ENCODE measurements at regions not wholly inside any gene's neighbourhood (a gene's known extent, or its start where the extent isn't known, plus 50 kb on each side); places are given as distances from the start of the nearest gene placed in this dataset.

DNA sequence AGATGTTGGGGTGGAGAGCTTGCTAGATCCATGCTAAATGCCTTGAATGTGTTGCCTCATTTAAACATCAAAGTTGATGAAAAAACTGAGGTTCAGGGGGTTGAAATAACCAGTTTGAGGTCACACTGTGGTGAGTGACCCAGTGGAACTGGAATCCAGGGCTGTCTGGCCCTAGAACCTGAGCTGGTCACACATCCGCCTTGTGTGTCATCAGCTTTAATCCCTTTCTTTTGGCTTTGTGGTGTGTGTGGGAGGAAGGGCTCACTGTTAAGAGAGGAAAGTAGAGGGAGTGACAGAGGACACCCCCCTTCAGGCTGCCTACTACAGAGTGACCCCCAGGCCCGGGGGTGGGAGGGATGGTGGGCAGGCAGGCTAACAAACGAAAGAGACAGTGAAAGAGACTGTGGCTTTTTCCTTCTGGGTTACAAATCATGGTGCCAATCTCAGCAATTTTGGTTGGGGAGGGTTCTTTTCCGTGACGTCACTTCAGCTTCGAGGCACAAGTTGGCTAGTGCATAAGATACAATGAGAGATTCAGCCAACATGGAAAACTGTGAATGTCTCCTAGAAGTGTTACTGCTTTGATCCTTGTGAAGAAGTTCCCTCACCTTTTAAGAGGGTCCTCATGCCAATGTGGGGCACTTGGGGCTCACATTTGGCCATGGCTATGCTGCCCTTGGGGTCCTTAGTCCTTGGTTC is 164.9 kb downstream of the DLEU7 start:
- DNase-seq (ENCODE audit: extremely low read depth, low read depth) = peak; percentile 30
- H3K4me3 ChIP-seq (replicated peaks; ENCODE audit: low read depth, low read length) = no peak overlapping the region
- TF ChIP-seq, protein P1, sequence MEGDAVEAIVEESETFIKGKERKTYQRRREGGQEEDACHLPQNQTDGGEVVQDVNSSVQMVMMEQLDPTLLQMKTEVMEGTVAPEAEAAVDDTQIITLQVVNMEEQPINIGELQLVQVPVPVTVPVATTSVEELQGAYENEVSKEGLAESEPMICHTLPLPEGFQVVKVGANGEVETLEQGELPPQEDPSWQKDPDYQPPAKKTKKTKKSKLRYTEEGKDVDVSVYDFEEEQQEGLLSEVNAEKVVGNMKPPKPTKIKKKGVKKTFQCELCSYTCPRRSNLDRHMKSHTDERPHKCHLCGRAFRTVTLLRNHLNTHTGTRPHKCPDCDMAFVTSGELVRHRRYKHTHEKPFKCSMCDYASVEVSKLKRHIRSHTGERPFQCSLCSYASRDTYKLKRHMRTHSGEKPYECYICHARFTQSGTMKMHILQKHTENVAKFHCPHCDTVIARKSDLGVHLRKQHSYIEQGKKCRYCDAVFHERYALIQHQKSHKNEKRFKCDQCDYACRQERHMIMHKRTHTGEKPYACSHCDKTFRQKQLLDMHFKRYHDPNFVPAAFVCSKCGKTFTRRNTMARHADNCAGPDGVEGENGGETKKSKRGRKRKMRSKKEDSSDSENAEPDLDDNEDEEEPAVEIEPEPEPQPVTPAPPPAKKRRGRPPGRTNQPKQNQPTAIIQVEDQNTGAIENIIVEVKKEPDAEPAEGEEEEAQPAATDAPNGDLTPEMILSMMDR (IDR thresholded peaks at IDR 0.05; ENCODE audit: low read depth, low read length, missing control alignments) = no peak

DNA sequence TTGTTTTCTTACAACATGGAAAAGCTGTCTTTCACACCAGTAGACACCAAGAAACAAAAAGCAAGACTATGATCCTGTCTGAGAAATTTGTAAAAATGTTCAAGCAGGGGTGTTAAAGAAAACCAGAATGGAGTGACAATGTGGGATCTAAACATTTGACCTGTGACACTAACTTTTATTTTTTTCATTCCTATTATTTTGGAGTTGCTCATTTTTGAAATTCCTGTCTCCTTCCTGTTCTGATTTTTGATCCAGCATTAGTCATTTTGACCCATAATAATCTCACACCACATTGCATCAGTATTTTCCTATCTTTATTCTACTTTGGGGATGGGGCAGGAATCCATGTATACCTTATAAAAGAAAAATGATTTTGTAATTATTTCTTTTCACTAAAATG is 164.2 kb downstream of the DLEU7 start:
- DNase-seq (ENCODE audit: extremely low read depth, low read depth) = no peak
- TF ChIP-seq, protein P1 (IDR thresholded peaks at IDR 0.05; ENCODE audit: low read depth, low read length, missing control alignments) = no peak
- H3K4me3 ChIP-seq (replicated peaks; ENCODE audit: low read depth, low read length) = no peak overlapping the region

DNA sequence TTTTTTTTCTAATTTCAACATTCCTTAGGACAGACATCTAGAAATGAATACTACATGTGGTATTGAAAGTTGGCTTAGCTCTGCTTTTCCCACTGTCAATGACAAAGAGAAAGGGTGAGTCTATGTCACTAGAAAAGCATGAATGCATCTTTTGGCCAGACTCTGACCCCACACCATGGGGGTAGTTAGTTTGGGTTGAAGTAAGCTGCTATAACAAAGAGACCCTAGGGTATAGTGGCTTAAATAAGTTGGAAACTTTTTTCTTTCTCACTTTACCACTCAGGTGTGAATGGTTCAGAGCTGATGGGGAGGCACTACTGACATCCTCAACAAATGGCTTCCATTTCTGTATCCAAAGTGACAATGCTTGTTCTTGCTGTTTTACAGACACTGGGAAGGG is 161.5 kb downstream of the DLEU7 start:
- no peak for DNase-seq (ENCODE audit: extremely low read depth, low read depth)
- H3K4me3 ChIP-seq (replicated peaks; ENCODE audit: low read depth, low read length) = no peak overlapping the region
- TF ChIP-seq, protein P1 (IDR thresholded peaks at IDR 0.05; ENCODE audit: low read depth, low read length, missing control alignments) = no peak

DNA sequence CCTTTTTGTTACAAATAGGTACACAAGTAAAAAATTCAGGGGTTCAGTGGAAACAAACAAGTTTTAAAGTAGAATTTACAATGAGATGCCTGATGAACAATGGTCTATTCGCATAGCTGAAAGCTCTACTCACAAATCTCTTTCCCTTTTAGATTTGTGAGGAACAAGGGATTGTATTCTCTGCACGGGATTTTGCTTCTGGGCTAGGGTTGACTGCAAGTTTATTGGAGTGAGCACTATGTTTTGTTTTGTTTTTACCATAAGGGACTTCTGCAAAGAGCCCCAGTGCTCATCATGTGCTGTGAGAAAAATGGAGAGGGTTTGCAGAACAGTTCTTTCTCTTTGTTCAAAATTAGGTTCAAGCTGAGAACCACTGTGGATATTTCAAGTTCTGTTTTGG is 160.5 kb downstream of the DLEU7 start:
- no peak for DNase-seq (ENCODE audit: extremely low read depth, low read depth)
- no peak overlapping the region for H3K4me3 ChIP-seq (replicated peaks; ENCODE audit: low read depth, low read length)
- TF ChIP-seq, protein P1 (IDR thresholded peaks at IDR 0.05; ENCODE audit: low read depth, low read length, missing control alignments) = no peak

DNA sequence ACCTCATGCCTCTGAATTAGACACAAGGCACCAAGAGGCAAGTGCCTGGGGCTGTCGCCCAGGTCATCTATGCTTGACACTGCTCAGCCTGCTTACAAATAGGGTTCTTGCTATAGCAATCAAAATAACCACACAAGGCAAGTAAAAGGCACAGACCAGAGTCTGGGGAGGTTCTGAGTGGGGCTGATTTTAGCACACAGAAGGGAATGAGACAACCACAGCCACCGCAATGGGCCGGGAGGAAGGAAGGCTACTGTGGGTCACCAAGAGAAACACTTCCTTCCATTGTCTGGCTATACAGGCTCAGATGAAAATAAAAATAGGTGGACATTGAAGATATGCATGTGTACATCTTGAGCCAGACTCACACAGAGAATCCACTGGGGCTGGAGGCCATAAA is 159.1 kb downstream of the DLEU7 start:
- DNase-seq (ENCODE audit: extremely low read depth, low read depth) = no peak
- TF ChIP-seq, protein P1 (IDR thresholded peaks at IDR 0.05; ENCODE audit: low read depth, low read length, missing control alignments) = no peak
- H3K4me3 ChIP-seq (replicated peaks; ENCODE audit: low read depth, low read length) = no peak overlapping the region

DNA sequence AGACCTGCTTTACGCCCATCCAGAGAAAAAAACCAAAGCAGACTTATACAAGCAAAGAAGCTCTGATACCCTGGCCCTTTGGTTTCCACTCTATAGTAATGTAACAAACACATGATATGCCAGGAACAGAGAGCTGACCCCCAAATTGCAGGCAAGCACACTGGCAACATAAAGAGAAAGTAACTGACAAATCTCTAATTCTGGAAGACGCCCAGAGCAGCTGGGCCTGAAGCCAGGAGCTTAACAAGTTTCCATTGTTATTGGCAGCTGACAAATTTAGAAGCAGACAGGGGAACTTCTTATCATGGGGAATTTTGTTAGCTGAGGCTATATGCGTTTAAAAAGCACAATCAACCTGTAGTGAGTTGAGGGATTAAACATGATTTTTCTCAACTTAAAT is 158.0 kb downstream of the DLEU7 start:
- no peak overlapping the region for H3K4me3 ChIP-seq (replicated peaks; ENCODE audit: low read depth, low read length)
- TF ChIP-seq, protein P1 (IDR thresholded peaks at IDR 0.05; ENCODE audit: low read depth, low read length, missing control alignments) = no peak
- DNase-seq (ENCODE audit: extremely low read depth, low read depth) = no peak

DNA sequence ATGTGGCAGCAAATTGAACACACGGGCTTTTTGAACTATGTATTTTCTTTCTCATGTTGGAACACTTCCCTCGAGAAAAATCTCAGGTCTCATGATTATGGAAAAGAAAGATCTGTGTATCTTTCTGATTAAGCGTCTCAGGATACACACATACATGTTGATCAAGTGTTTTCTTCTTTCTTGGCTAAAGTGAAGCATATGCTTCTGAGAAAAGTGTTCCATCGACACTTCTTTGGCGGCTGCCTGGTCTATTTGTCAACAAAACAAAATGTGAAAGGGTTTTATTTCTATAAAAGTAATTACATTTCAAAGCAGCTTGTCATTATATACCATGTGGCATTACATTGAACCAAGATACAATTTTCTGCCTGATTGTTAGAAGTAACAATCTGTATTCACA is 157.5 kb downstream of the DLEU7 start:
- TF ChIP-seq, protein P1 (IDR thresholded peaks at IDR 0.05; ENCODE audit: low read depth, low read length, missing control alignments) = no peak
- DNase-seq (ENCODE audit: extremely low read depth, low read depth) = no peak
- H3K4me3 ChIP-seq (replicated peaks; ENCODE audit: low read depth, low read length) = no peak overlapping the region
